ENCODE measurements at regions not wholly inside any gene's neighbourhood (a gene's known extent, or its start where the extent isn't known, plus 50 kb on each side); places are given as distances from the start of the nearest gene placed in this dataset.

GRCh38 chr2:22217881-22218280, 1094.1 kb downstream of the TDRD15 start:
- Mint-ChIP-seq H3K9me3 (peaks cover 20% of the 10 kb centered on the region), H3K4me1 (peaks cover 13% of the 10 kb centered on the region), H3K36me3 (peaks cover 10% of the 10 kb centered on the region), H3K27me3 (ENCODE audit: low read depth) (no peaks in the 10 kb centered on the region), H3K4me3 (no peak overlapping the region), H3K27ac (no peak overlapping the region)
- ChIA-PET CTCF (no interaction called here), POLR2A (no interaction called here)
- DNase-seq (ENCODE audit: low spot score): no peak
- ATAC-seq: no peak
- TF ChIP-seq ZNF532 (CRISPR knock-in tag; IDR thresholded peaks at IDR 0.05; ENCODE audit: borderline replicate concordance) (no peak), FOXP4 (CRISPR knock-in tag; IDR thresholded peaks at IDR 0.05) (no peak), JUN (CRISPR knock-in tag; IDR thresholded peaks at IDR 0.05) (no peak), ZNF396 (CRISPR knock-in tag; IDR thresholded peaks at IDR 0.05; ENCODE audit: borderline replicate concordance) (no peak), GTF2I (CRISPR knock-in tag; conservative IDR thresholded peaks at IDR 0.05) (no peak), PRRX2 (CRISPR knock-in tag; IDR thresholded peaks at IDR 0.05) (no peak), ZNF423 (CRISPR knock-in tag; IDR thresholded peaks at IDR 0.05) (no peak), GRHL2 (CRISPR knock-in tag; IDR thresholded peaks at IDR 0.05; ENCODE audit: insufficient replicate concordance, severe bottlenecking) (no peak), ZNF512 (CRISPR knock-in tag; IDR thresholded peaks at IDR 0.05; ENCODE audit: borderline replicate concordance) (no peak), NR2C2 (CRISPR knock-in tag; IDR thresholded peaks at IDR 0.05) (no peak), E2F1 (CRISPR knock-in tag; IDR thresholded peaks at IDR 0.05) (no peak), ZSCAN18 (CRISPR knock-in tag; IDR thresholded peaks at IDR 0.05) (no peak), SMAD3 (CRISPR knock-in tag; IDR thresholded peaks at IDR 0.05; ENCODE audit: borderline replicate concordance) (no peak), USF2 (CRISPR knock-in tag; IDR thresholded peaks at IDR 0.05) (no peak)

GRCh38 chr2:22221006-22221405, 1097.2 kb downstream of the TDRD15 start:
- POLR2A ChIA-PET: no interaction called here
- H3K27ac Mint-ChIP-seq: no peak overlapping the region
- no peak overlapping the region for H3K4me3 Mint-ChIP-seq
- DNase-seq (ENCODE audit: low spot score) (no peak), ATAC-seq (no peak)
- peaks cover 33% of the 10 kb centered on the region for H3K36me3 Mint-ChIP-seq
- H3K4me1 Mint-ChIP-seq: peaks cover 13% of the 10 kb centered on the region
- CTCF ChIA-PET: no interaction called here
- H3K9me3 Mint-ChIP-seq: peaks cover 43% of the 10 kb centered on the region
- H3K27me3 Mint-ChIP-seq (ENCODE audit: low read depth): no peaks in the 10 kb centered on the region; the same call in 1 of the 2 replicates
- TF ChIP-seq ARID4B (CRISPR knock-in tag; IDR thresholded peaks at IDR 0.05; ENCODE audit: borderline replicate concordance) (no peak), AR (CRISPR knock-in tag; IDR thresholded peaks at IDR 0.05) (no peak), NFATC4 (CRISPR knock-in tag; IDR thresholded peaks at IDR 0.05) (no peak)

All from WTC11 (cell line).